HG02610 (cell line): ENCODE measurements at regions not wholly inside any gene's neighbourhood (a gene's known extent, or its start where the extent isn't known, plus 50 kb on each side); places are given as distances from the start of the nearest gene placed in this dataset.

Experiments used
- ATAC-seq: cut with Tn5 transposase; IDR thresholded peaks from one replicate; pipeline ENCODE4 v1.9.1; 2021; ENCODE audit warnings: mild to moderate bottlenecking, moderate library complexity; ENCODE audit not compliant: unreplicated experiment

- no peak for ATAC-seq
Measured at GRCh38 chr5:64110222-64110621, 55.4 kb upstream of the RNF180 start.

DNA sequence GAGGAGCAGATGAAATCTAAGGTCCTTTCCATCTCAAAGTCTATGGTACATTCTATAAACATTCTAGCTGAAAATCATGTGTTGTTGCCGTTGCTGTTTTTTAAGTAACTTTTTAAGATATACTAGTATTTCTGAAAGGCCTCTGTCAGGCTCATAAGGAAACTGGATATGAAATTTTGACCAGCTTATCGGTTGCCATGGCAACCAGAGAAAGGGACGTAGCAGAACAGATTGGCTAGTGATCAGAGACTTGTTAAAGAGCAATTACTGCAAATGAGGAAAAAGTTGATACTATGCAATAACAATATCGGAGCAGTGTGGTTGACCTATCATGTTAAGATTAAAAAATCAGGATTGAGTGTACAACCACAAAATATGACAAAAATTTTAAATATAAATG, 57.0 kb upstream of the RNF180 start:
- no peak for ATAC-seq

DNA sequence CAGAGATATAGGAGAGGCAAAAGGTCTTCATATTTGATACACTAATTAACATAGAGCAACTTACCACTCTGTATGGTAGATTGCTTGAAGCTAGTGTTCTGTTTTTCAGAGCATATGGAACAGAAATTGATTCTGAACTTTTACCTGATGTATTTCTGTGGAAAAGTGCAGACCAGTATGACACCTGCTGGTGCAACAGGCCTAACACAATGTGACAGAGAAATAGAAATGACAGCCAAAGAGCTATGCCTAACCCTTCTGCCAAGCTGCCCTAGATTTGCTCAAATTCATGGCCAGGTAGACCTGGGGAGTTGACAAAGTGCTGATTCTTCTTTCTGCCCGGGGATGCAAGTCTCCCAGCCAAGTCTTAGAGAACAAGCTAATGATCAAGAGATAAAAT, 65.4 kb upstream of the RNF180 start:
- no peak for ATAC-seq

GRCh38 chr5:64096771-64097170, 68.9 kb upstream of the RNF180 start:
- no peak for ATAC-seq

DNA sequence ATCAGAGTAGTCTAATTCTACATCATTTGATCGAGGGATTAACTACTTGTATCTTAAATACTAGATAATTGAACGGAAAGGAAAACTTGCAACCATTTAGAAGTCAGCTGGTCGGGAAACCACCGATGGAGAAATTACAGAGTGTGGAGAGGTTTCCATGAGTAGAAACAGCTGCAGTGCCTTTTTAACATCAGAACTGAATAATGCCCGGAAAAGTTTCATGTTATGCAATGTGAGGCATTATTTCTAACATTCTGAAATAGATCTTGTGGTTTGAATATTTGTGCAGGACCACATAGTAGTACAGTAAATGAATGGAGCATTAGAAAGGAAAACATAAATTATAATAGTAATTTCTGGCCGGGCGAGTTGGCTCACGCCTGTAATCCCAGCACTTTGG, 88.1 kb upstream of the RNF180 start:
- ATAC-seq: no peak

DNA sequence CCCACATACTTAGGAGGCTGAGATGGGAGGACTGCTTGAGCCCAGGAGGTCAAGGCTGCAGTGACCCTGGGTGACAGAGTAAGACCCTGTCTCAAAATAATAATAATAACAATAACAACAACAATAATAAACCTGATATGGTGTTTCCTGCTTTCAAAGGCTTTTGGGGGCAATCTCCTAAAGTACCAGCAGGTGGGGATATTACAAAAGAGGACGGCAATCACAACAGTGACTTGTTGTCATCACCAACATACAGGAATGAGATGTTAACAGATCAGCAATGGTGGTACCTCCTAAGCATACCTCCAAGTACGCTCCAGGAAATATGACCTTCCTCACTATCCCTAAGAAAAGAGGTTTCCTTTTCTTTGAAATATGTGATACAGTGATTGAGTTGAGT, 91.1 kb upstream of the RNF180 start:
- ATAC-seq: peak; percentile 77

DNA sequence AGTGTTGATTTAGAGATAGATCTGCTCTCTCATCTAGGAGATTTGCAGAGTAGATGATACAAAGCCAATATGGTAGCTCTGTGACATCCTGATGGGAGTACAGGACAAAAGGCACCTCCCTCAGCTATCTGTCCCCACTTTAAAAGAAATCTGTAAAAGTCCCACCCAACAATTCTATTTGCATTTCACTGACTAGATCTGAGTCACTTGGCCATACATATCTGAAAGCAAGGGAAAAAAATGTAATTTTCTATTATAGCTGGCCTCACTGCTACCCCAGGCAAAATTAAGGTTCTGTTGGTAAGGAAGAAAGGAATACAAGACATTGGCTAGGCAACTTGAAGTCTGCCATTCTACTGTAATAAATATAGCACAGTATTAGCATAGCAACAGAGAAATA, 96.2 kb upstream of the RNF180 start:
- ATAC-seq: no peak

DNA sequence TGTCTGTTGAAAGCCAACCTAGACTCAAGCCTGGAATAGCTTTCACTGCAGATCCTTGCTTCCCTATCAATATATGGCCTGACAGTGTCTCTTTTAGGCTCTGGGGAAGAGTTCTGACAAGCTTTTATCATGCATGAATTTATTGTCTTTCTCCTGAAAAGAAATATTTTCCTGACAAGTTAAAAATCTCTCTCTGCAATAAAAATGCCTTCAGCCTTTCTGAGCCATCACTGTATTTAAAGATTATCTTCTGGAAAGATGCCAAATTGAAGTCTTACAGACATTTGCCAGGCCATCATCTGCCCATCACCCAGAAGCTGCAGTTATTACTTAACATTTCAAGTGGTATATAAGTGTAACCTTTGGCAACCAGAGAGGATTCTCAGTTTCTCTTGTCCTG, 88.1 kb upstream of the HTR1A start:
- ATAC-seq: no peak

DNA sequence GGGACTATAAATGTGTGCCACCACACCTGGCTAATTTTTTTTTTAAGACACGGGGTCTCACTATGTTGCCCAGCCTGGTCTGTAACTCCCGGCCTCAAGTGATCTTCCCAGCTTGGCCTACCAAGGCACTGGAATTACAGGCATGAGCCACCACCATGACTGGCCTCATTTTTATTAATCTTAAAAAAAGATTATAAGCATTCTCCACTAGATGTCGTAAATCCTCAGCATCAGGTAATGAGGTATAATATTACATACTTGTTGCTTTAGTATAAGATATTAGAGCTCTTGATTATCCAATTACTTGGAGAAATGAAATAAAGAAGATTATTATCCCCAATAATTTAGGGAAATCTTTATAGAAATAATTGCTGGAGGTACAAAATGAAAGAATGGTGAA, 78.2 kb upstream of the HTR1A start:
- ATAC-seq: no peak

DNA sequence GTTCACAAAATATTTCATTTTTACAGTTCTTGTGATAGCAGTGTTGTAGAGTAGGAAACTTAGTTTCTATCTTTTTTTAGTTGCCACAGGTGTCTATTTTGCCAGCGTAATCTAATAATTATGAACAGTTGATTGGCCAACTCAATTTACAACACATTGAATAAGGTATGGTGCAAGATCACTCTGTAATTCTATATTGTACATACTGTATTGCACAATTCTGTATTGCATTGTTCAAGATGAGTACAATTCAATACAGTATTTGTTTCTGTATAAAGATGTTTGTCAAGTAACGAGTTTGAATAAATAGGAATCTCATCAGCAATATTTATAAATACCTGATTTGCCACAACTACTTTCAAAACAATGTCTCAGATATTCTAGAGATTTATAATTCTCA, 64.2 kb upstream of the HTR1A start:
- ATAC-seq: no peak

DNA sequence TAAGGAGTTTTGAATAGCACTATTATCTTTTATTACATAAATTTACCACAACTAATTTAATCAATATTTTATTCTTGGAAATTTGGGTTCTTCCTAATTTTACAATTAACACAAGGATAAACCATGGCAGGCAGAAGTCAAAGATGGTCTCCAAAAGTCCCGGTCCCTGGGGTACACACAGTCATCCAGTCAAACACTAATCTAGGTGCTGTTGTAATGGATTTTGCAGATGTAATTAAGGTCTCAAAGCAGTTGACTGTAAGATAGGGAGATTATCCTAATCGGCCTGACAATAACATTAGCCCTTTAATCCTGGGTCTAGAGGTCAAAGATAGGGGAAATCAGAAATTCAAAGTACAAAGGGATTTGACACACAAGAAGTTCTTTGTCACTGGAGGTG, 57.5 kb upstream of the HTR1A start:
- no peak for ATAC-seq

- no peak for ATAC-seq
Measured at GRCh38 chr5:64018966-64019365, 56.7 kb upstream of the HTR1A start.

DNA sequence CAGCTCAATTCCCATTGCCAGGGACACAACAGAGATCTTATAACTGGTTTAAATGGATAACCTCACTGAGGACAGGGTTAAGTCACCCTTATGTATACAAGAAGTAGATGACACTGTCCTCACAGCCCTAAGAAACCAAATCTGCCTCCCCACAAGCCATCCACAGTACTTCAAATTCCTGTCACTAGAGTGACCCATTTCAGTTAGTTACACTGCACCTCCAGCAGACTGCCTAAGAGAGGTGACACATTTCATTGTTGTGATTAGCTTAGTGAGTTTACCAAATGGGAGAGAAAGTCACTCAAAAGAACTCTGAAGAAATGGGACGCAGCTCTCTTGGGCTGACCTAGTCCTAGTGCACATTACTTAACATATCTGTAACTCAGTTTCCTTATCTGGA, 53.6 kb upstream of the HTR1A start:
- ATAC-seq: no peak
